Natural killer cell (primary cell): ENCODE measurements at regions not wholly inside any gene's neighbourhood (a gene's known extent, or its start where the extent isn't known, plus 50 kb on each side); places are given as distances from the start of the nearest gene placed in this dataset.
"Not testable (repeated sequence)": the region's sequence is repeated elsewhere in the genome, so short reads cannot be mapped to it uniquely, and the experiment has no call there.

ENCODE experiments used
- ATAC-seq, 3 donors: fragments of 150-1000 bp in 2 of 3; fragments of 200-7000 bp in 1 of 3; cut with Tn5 transposase; 1 replicate in 1 of 3; 2 replicates in 2 of 3; pipeline ENCODE4 v1.10.0; 2021; ENCODE audit warnings: mild to moderate bottlenecking in 2 of 3, moderate library complexity in 2 of 3
- DNase-seq, 2 donors: peaks; one replicate each; pipeline versions ENCODE4 v3.0.0 to v3.0.0-alpha.2; 2013 to 2021; ENCODE audit warnings: mixed read lengths in 1 of 2
- H3K27ac ChIP-seq: one replicate; pipeline ENCODE4 v1.5.1; 2013; ENCODE audit warnings: mild to moderate bottlenecking, low read length
- H3K27me3 ChIP-seq: one replicate; pipeline ENCODE4 v1.6.1; 2013; ENCODE audit warnings: low read length; ENCODE audit not compliant: control insufficient read depth, insufficient read depth
- H3K36me3 ChIP-seq: one replicate; pipeline ENCODE4 v1.6.1; 2013; ENCODE audit warnings: low read length; ENCODE audit not compliant: control insufficient read depth, insufficient read depth
- H3K4me1 ChIP-seq: one replicate; pipeline ENCODE4 v1.6.1; 2013; ENCODE audit warnings: low read length; ENCODE audit not compliant: control insufficient read depth, insufficient read depth
- H3K4me3 ChIP-seq: one replicate; pipeline ENCODE4 v1.5.1; 2013; ENCODE audit warnings: low read length
- H3K9me3 ChIP-seq: one replicate; pipeline ENCODE4 v1.6.1; 2013; ENCODE audit warnings: low read length; ENCODE audit not compliant: control insufficient read depth, insufficient read depth
- H3K27ac Mint-ChIP-seq, 2 donors: one replicate each; pipeline ENCODE4 v1.8.0; 2022; ENCODE audit warnings: mild to moderate bottlenecking in 2 of 2, mixed read lengths in 2 of 2, moderate library complexity in 1 of 2
- H3K27me3 Mint-ChIP-seq, 2 donors: one replicate each; pipeline ENCODE4 v1.8.0; 2022; ENCODE audit warnings: low read depth in 2 of 2, mixed read lengths in 2 of 2
- H3K36me3 Mint-ChIP-seq: one replicate; pipeline ENCODE4 v1.8.0; 2022; ENCODE audit warnings: mixed read lengths
- H3K4me1 Mint-ChIP-seq, 2 donors: one replicate each; pipeline ENCODE4 v1.8.0; 2022; ENCODE audit warnings: mixed read lengths in 2 of 2
- H3K4me3 Mint-ChIP-seq: one replicate; pipeline ENCODE4 v1.8.0; 2022; ENCODE audit warnings: mild to moderate bottlenecking, moderate library complexity, mixed read lengths
- H3K9me3 Mint-ChIP-seq, 2 donors: one replicate each; pipeline ENCODE4 v1.8.0; 2022; ENCODE audit warnings: mixed read lengths in 2 of 2
- CTCF ChIP-seq: fragments of 200-600 bp; IDR thresholded peaks from one replicate; pipeline ENCODE4 v1.8.0; 2022; ENCODE audit warnings: antibody characterized with exemption
- WGBS: methylation state at CpG from one replicate; pipeline ENCODE4 v1.1.7; 2013; ENCODE audit warnings: missing lambda C conversion rate; ENCODE audit not compliant: insufficient coverage; 5-methylcytosine and 5-hydroxymethylcytosine counted together
- intact Hi-C: fragments of 100-400 bp; cut with micrococcal nuclease; formaldehyde crosslinking; loops from one replicate; pipeline ENCODE4 v1.14.2; 2022

- Histone ChIP-seq H3K36me3 (no peaks in the 10 kb centered on the region), H3K9me3 (no peaks in the 10 kb centered on the region), H3K27ac (no peak overlapping the region), H3K4me1 (no peaks in the 10 kb centered on the region), H3K4me3 (no peak overlapping the region), H3K27me3 (no peaks in the 10 kb centered on the region)
- Mint-ChIP-seq H3K36me3 (no peaks in the 10 kb centered on the region), H3K9me3 (peaks cover 0 to 2% of the 10 kb centered on the region in 2 donors), H3K4me1 (no peaks in the 10 kb centered on the region), H3K4me3 (no peak overlapping the region), H3K27ac (no peak overlapping the region), H3K27me3 (peaks cover 9 to 15% of the 10 kb centered on the region in 2 donors)
- no peak for TF ChIP-seq CTCF
- DNase-seq, result no peak
- intact Hi-C loops, result no loop called here
- no peak for ATAC-seq
- 73% methylated on average over 4 of the region's 4 CpGs for whole genome bisulfite sequencing
Measured at GRCh38 chr2:200199576-200200263, 106.8 kb upstream of the SPATS2L start.

- H3K4me3 Mint-ChIP-seq, ATAC-seq, H3K27me3 ChIP-seq, H3K4me1 Mint-ChIP-seq, H3K9me3 Mint-ChIP-seq, H3K27me3 Mint-ChIP-seq, H3K9me3 ChIP-seq, intact Hi-C loops, H3K4me1 ChIP-seq, H3K36me3 Mint-ChIP-seq, H3K36me3 ChIP-seq, DNase-seq, H3K27ac Mint-ChIP-seq, H3K27ac ChIP-seq, H3K4me3 ChIP-seq: not testable (repeated sequence)
- 90% methylated on average over 4 of the region's 4 CpGs for WGBS
Measured at GRCh38 chr2:200201839-200202238, 104.7 kb upstream of the SPATS2L start.

GRCh38 chr2:200203381-200203827 is 103.1 kb upstream of the SPATS2L start:
- Histone ChIP-seq H3K36me3 (no peaks in the 10 kb centered on the region), H3K9me3 (no peaks in the 10 kb centered on the region), H3K4me1 (no peaks in the 10 kb centered on the region), H3K4me3 (no peak overlapping the region), H3K27ac (no peak overlapping the region), H3K27me3 (no peaks in the 10 kb centered on the region)
- 95% methylated on average over 2 of the region's 2 CpGs for WGBS
- Mint-ChIP-seq H3K36me3 (no peaks in the 10 kb centered on the region), H3K4me3 (no peak overlapping the region), H3K4me1 (no peaks in the 10 kb centered on the region), H3K27me3 (peaks cover 0 to 6% of the 10 kb centered on the region in 2 donors), H3K9me3 (peaks cover 2 to 4% of the 10 kb centered on the region in 2 donors), H3K27ac (no peak overlapping the region)
- intact Hi-C loops, result no loop called here
- TF ChIP-seq CTCF, result no peak
- ATAC-seq (no peak), DNase-seq (no peak)

DNA sequence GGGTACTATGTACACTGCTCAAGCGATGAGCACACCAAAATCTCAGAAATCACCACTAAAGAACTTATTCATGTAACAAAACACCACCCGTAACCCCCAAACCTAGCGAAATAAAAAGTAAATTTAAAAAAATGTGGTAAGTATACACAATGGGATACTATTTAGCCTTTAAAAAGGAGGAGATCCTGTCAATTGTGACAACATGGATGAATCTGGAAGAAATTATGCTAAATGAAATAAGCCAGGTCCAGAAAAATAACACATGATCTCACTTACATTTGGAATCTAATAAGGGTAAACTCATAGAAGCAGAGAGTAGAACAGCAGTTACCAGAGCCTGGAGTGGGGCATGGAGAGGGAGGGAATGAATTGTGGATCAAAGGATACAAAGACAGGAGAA is 98.5 kb upstream of the SPATS2L start:
- H3K36me3 Mint-ChIP-seq, result no peaks in the 10 kb centered on the region
- no peak overlapping the region for H3K27ac ChIP-seq
- H3K4me3 Mint-ChIP-seq, result no peak overlapping the region
- no peak for ATAC-seq
- peaks cover 3 to 10% of the 10 kb centered on the region in 2 donors for H3K27me3 Mint-ChIP-seq
- no peaks in the 10 kb centered on the region for H3K27me3 ChIP-seq
- no peaks in the 10 kb centered on the region for H3K9me3 ChIP-seq
- no peaks in the 10 kb centered on the region for H3K4me1 Mint-ChIP-seq
- no peak for TF ChIP-seq CTCF
- no peak for DNase-seq
- no peak overlapping the region for H3K4me3 ChIP-seq
- H3K4me1 ChIP-seq, result no peaks in the 10 kb centered on the region
- 89% methylated on average over 1 of the region's 3 CpGs for WGBS
- peaks cover 9 to 10% of the 10 kb centered on the region in 2 donors for H3K9me3 Mint-ChIP-seq
- H3K36me3 ChIP-seq, result no peaks in the 10 kb centered on the region
- H3K27ac Mint-ChIP-seq, result no peak overlapping the region
- intact Hi-C loops, result no loop called here
